K562 (cell line): ENCODE measurements at regions not wholly inside any gene's neighbourhood (a gene's known extent, or its start where the extent isn't known, plus 50 kb on each side); places are given as distances from the start of the nearest gene placed in this dataset.

Experiments
- ATAC-seq: fragments of 200-7000 bp; cut with Tn5 transposase; 3 replicates; pipeline ENCODE4 v1.9.1; 2020; ENCODE audit warnings: moderate library complexity
- BruUV-seq: library from RNA; stranded (reverse); fragments of 400-500 nt; replicated peaks from 2 replicates; lab custom pipeline; 2021; lab: Mats Ljungman, UMichigan
- CTCF ChIA-PET: fragments of 300-600 bp; formaldehyde crosslinking; extraction: SDS; loops from one replicate; lab custom pipeline; 2021; ENCODE audit warnings: low intra/inter-chr PET ratio; lab: Yijun Ruan, JAX
- POLR2A ChIA-PET: fragments of 300-600, 350-650 bp; sonication (Branson Sonifier 250); formaldehyde crosslinking; extraction: SDS; loops from one replicate; lab custom pipeline; 2021; ENCODE audit warnings: antibody characterized with exemption, inconsistent platforms; lab: Yijun Ruan, JAX
- DNase-seq, 4 experiments: peaks; one replicate each; pipeline versions ENCODE4 v3.0.0 to v3.0.0-alpha.2; 2011 to 2018; ENCODE audit warnings: low spot score in 3 of 4, mixed read lengths in 3 of 4; ENCODE audit errors: extremely low read depth in 1 of 4
- FAIRE-seq: peaks from 2 replicates; lab custom pipeline; 2011; peaks lifted over from hg19 to GRCh38; lab: Jason Lieb, UNC
- H2AFZ ChIP-seq: 2 replicates; pipeline ENCODE4 v1.6.0; 2011; ENCODE audit warnings: low read depth, low read length, control low read depth, inconsistent platforms
- H3K27ac ChIP-seq: fragments of 200-600 bp; 3 replicates; pipeline ENCODE4 v1.8.0; 2011; ENCODE audit warnings: low read depth, mild to moderate bottlenecking, control low read depth, inconsistent platforms, low read length, moderate library complexity, mixed read lengths; ENCODE audit errors: extremely low read depth
- H3K27me3 ChIP-seq, 2 experiments: fragments of 300-600 bp in 1 of 2; 2 replicates in 1 of 2; 3 replicates in 1 of 2; pipeline versions ENCODE4 v1.6.0 to v1.8.0; 2011; ENCODE audit warnings: inconsistent platforms in 2 of 2, low read length in 2 of 2, mild to moderate bottlenecking in 1 of 2, mixed read lengths in 1 of 2, moderate library complexity in 1 of 2; ENCODE audit not compliant: control insufficient read depth in 2 of 2, insufficient read depth in 2 of 2
- H3K36me3 ChIP-seq: fragments of 300-600 bp; 3 replicates; pipeline ENCODE4 v1.8.0; 2011; ENCODE audit warnings: mild to moderate bottlenecking, low read length, inconsistent platforms; ENCODE audit not compliant: control insufficient read depth, insufficient read depth
- H3K4me1 ChIP-seq, 2 experiments: fragments of 200-600 bp in 1 of 2; replicated peaks in 1 of 2; 2 replicates in 1 of 2; 3 replicates in 1 of 2; pipeline versions ENCODE4 v1.5.1 to v1.8.0; 2011; ENCODE audit warnings: inconsistent platforms in 2 of 2, low read length in 2 of 2, mild to moderate bottlenecking in 1 of 2, mixed read lengths in 1 of 2, moderate library complexity in 1 of 2; ENCODE audit not compliant: control insufficient read depth in 2 of 2, insufficient read depth in 2 of 2
- H3K4me2 ChIP-seq: 2 replicates; pipeline ENCODE4 v1.6.1; 2011; ENCODE audit warnings: low read length, control low read depth, inconsistent platforms, mixed read lengths; ENCODE audit not compliant: insufficient read depth
- H3K4me3 ChIP-seq: fragments of 200-600 bp; sonication (generic), shearing (Covaris generic); 2 replicates; pipeline ENCODE4 v1.5.1; 2016; ENCODE audit warnings: control low read depth, inconsistent platforms
- H3K79me2 ChIP-seq: fragments of 200-600 bp; 3 replicates; pipeline ENCODE4 v1.8.0; 2011; ENCODE audit warnings: low read length, inconsistent platforms; ENCODE audit not compliant: control insufficient read depth, insufficient read depth
- H3K9ac ChIP-seq, 2 experiments: 2 replicates each; pipeline versions ENCODE4 v1.6.0 to v1.6.1; 2011; ENCODE audit warnings: low read depth in 2 of 2, low read length in 2 of 2, control low read depth in 1 of 2, inconsistent platforms in 1 of 2, mild to moderate bottlenecking in 1 of 2, mixed read lengths in 1 of 2; ENCODE audit not compliant: insufficient read depth in 1 of 2
- H3K9me1 ChIP-seq: one replicate; pipeline ENCODE4 v1.6.0; 2011; ENCODE audit warnings: inconsistent platforms, mild to moderate bottlenecking, low read length, moderate library complexity; ENCODE audit not compliant: control insufficient read depth, insufficient read depth
- H3K9me3 ChIP-seq: replicated peaks from 2 replicates; pipeline ENCODE4 v1.5.1; 2011; ENCODE audit warnings: low read depth, low read length, inconsistent platforms; ENCODE audit not compliant: control insufficient read depth, insufficient read depth
- H4K20me1 ChIP-seq: replicated peaks from 2 replicates; pipeline ENCODE4 v1.6.1; 2011; ENCODE audit warnings: low read length, inconsistent platforms, mixed read lengths; ENCODE audit not compliant: control insufficient read depth, insufficient read depth
- CREBBP ChIP-seq: IDR thresholded peaks from one replicate; pipeline ENCODE4 v1.6.1; 2012; ENCODE audit warnings: low read depth, mild to moderate bottlenecking, control low read depth, inconsistent platforms, low read length
- E2F4 ChIP-seq: sonication (generic); formaldehyde crosslinking; IDR thresholded peaks from 2 replicates; pipeline ENCODE4 v1.8.0; 2022; ENCODE audit warnings: mild to moderate bottlenecking, low read depth, missing genetic modification reagents
- HOXB6 ChIP-seq: fragments of 250-450 bp; sonication (Bioruptor Pico); IDR thresholded peaks from 2 replicates; pipeline ENCODE4 v1.5.1; 2022; ENCODE audit warnings: mild to moderate bottlenecking, borderline replicate concordance
- ILK ChIP-seq: fragments of 450-650 bp; IDR thresholded peaks from 2 replicates; pipeline ENCODE4 v1.6.1; 2016; ENCODE audit warnings: missing genetic modification characterization, low read depth, mild to moderate bottlenecking, missing compliant biosample characterization, moderate library complexity, borderline replicate concordance
- MYC ChIP-seq, 2 experiments: fragments of 250-450 bp in 1 of 2; sonication (Bioruptor Pico) in 1 of 2; IDR thresholded peaks; 2 replicates each; pipeline versions ENCODE4 v1.5.1 to v1.6.1; 2012 to 2021; ENCODE audit warnings: low read depth in 2 of 2, borderline replicate concordance in 1 of 2, improper control_type of control experiment in 1 of 2, low read length in 1 of 2, mild to moderate bottlenecking in 1 of 2, moderate library complexity in 1 of 2
- NFATC3 ChIP-seq: fragments of 450-650 bp; IDR thresholded peaks from 2 replicates; pipeline ENCODE4 v1.6.1; 2017; ENCODE audit warnings: mild to moderate bottlenecking
- SMARCA4 ChIP-seq: fragments of 450-650 bp; IDR thresholded peaks from 2 replicates; pipeline ENCODE4 v1.6.1; 2016
- TRIM25 ChIP-seq: fragments of 450-650 bp; IDR thresholded peaks from 2 replicates; pipeline ENCODE4 v1.7.0; 2016; ENCODE audit warnings: borderline replicate concordance
- ZBED1 ChIP-seq: IDR thresholded peaks from 2 replicates; pipeline ENCODE4 v1.6.1; 2014
- ZNF324 ChIP-seq: fragments of 250-450 bp; sonication (Bioruptor Pico); IDR thresholded peaks from 2 replicates; pipeline ENCODE4 v1.4.0; 2020; ENCODE audit warnings: mild to moderate bottlenecking
- WGBS: fragments of 100-300 bp; shearing (Covaris generic); methylation state at CpG from one replicate; pipeline ENCODE4 v1.1.6; 2016; ENCODE audit warnings: low coverage, mixed read lengths; ENCODE audit not compliant: insufficient coverage; ENCODE audit errors: missing lambda C conversion rate; 5-methylcytosine and 5-hydroxymethylcytosine counted together
- in situ Hi-C: fragments of 300-500 bp; cut with MboI; formaldehyde crosslinking; loops from 4 replicates; pipeline ENCODE4 v1.15.0; 2018; ENCODE audit warnings: inconsistent platforms, mixed read lengths
- intact Hi-C: fragments of 100-400 bp; cut with micrococcal nuclease; formaldehyde crosslinking; loops from 2 replicates; pipeline ENCODE4 v1.14.2; 2022

- TF ChIP-seq TRIM25 = no peak
Observed at GRCh38 chr12:126807312-126807865, 1459.6 kb upstream of the TMEM132C start (continued).

- no peak overlapping the region for H3K9ac ChIP-seq
- no TSS peak for BruUV-seq
- no peaks in the 10 kb centered on the region for H3K79me2 ChIP-seq
- peaks cover 2 to 9% of the 10 kb centered on the region in 2 experiments; a peak in 2 of 5 replicates for H3K27me3 ChIP-seq
- DNase-seq (no peak), FAIRE-seq (no peak), ATAC-seq (no peak)
- no peak overlapping the region for H2AFZ ChIP-seq
- no peak overlapping the region for H3K4me3 ChIP-seq
- no peaks in the 10 kb centered on the region for H3K36me3 ChIP-seq
- no peaks in the 10 kb centered on the region for H4K20me1 ChIP-seq
- ChIA-PET POLR2A (interaction anchor here (1.0 to 1.6 kb wide), 3 partner anchors 9 to 37 kb away, joined by 3 to 5 read pairs (median 3); no protein-coding TSS in a partner anchor), CTCF (no interaction called here)
- in situ Hi-C loops (no loop called here), intact Hi-C loops (no loop called here)
- no peak overlapping the region for H3K27ac ChIP-seq
- no peaks in the 10 kb centered on the region for H3K9me1 ChIP-seq
- no peaks in the 10 kb centered on the region; a peak in 1 of 5 replicates for H3K4me1 ChIP-seq
- no peak overlapping the region for H3K4me2 ChIP-seq
- H3K9me3 ChIP-seq = no peaks in the 10 kb centered on the region
- 0% methylated on average over 3 of the region's 3 CpGs for WGBS
- TF ChIP-seq MYC (IDR thresholded peaks at IDR 0.05; ENCODE audit: low read depth, low read length) (no peak), MYC (CRISPR knock-in tag; IDR thresholded peaks at IDR 0.05; ENCODE audit: borderline replicate concordance, low read depth) (no peak), CREBBP (no peak), ZNF324 (CRISPR knock-in tag) (no peak), ILK (no peak), SMARCA4 (no peak), NFATC3 (no peak), ZBED1 (no peak), HOXB6 (no peak), E2F4 (CRISPR knock-in tag) (no peak)
Observed at GRCh38 chr12:126811391-126811790, 1455.6 kb upstream of the TMEM132C start.
